Lung microvascular endothelial cell (primary cell): ENCODE measurements at regions not wholly inside any gene's neighbourhood (a gene's known extent, or its start where the extent isn't known, plus 50 kb on each side); places are given as distances from the start of the nearest gene placed in this dataset.

Experiments used
- DNase-seq, 2 donors: peaks; one replicate each; pipeline versions ENCODE4 v3.0.0 to v3.0.0-alpha.2; 2010; ENCODE audit warnings: low read depth in 2 of 2

DNA sequence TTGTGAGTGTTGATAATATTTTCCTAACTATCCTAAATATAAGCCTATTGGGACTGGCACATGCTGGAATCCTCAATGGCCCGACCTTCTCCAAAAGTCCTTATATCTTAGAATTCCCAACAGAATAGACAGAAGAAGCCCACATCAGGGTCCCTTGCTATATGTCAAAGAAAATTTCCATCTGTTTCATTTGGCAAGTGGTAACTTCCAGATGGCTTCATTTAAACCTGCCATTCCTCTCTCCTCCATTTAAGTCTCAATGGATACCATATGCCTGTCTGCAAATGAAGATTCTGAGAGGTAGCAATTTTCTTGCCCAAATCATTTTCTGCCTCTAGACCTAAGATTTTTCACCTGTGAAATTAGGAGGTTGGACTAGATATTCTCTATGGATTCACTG, 73.1 kb upstream of the KCNA4 start:
- no peak for DNase-seq

DNA sequence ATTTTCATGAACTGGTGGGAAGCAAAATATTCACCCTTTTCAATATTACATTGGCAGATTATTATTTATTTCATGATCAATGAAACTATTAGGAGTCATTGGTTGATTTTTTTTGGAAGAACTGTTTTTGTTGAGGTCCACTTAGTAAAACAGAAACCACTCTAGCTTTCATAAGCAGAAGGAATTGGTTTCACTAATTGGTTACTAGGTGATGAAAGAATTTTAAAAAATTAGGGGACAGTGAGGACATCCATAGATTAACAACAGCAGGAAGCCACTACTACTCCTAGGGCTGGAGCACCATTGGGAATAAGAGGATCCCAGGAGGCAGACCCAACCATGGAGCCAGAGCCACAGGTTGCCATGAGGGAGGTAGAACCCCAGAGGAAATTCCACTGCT, 74.4 kb upstream of the KCNA4 start:
- no peak for DNase-seq

DNA sequence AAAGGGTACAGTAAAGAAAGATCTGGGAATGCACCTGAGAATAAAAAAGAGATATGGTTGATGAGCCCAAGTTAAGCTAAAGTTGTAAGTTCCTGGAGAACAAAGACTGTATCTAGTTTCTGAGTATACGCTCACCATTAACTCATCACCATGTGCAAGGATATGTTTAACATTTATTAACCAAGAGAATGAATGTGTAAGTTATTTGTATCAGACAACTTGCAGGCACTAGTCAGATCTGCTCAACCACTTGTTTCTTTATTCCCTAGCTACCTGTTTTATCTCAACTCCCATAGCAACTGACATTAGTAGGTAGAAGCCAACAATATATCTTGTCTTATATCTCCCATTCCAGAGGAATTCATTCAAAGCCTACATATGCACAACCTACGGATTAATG, 74.9 kb upstream of the KCNA4 start:
- DNase-seq = no peak

DNA sequence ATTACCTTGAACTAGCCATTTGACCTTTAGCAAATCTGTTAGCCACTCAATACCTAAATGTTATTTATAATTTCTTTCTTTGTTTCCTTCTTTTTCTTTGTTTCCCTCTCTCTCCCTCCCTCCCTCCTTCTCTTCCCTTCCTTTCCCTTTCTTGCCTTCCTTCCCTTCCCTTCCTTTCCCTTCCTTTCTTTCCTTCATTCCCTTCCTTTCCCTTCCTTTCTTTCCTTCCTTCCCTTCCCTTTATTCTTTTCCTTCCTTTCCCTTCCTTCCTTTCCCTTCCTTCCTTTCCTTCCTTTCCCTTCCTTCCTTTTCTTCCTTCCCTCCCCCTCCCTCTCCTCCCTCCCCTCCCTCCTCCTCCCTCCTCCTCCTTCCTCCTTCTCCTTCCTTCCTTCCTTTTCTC, 75.7 kb upstream of the KCNA4 start:
- DNase-seq = no peak

DNA sequence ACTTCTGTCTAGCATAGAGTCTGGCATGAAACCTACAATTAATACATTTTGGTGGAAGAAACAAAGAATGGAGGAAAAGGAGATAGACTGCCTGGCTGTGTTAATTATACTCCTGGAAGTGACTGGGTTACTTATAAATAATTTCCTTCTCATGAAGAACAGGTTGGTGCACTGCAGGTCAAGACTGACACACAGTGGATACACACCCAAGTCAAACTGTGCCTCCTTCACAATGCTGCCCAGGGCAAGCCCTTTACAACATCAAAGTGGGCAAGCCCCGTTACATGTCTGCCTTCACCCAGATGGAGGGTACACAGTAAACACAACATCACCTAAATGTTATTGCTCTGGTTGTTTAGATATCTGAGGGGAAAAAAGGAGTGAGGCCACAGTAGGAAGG, 83.7 kb upstream of the KCNA4 start:
- DNase-seq = no peak

DNA sequence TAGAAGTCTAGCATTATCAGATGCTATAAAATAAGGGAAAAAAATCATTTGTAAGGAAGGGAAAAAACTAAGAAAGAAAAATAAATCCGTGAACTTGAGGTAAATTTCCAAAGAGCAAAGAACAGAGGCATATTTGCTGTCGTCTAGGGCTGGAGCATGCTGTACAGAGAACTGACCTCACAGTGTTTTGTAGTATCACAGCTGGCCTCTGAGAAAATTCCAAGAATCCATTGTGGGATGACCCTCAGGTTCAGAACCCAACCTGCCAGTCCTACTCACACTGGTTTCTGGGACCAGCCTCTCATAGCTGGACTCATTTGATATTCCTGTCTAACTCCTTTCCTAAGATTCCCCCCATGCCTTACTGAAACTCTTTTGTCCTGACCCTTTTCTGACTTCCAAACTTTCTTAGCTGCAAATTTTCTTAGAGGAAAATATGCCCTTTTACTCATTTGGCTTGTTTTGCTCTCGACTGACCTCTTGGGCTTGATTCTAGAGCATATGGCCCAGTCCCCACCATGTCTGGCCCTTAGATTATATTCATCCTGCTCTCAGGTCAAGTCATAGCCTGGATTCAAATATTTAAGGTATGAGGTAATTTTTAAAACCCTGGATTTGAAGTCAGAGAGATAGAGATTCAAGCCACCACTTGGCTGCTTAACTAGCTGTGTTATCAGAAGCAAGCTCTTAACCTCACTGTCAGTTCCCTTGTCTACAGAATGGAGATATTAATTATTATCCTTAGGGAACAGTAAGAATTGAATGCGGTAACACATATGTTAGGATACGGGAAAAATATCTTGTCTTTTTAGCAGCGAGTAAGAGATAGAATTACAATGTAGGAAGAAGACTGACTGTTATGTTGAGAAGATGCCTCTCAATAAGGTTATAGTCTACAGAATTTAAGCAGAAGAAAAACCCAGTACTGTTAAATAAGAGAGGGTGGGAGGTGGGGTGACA, 89.7 kb upstream of the KCNA4 start:
- no peak for DNase-seq

DNA sequence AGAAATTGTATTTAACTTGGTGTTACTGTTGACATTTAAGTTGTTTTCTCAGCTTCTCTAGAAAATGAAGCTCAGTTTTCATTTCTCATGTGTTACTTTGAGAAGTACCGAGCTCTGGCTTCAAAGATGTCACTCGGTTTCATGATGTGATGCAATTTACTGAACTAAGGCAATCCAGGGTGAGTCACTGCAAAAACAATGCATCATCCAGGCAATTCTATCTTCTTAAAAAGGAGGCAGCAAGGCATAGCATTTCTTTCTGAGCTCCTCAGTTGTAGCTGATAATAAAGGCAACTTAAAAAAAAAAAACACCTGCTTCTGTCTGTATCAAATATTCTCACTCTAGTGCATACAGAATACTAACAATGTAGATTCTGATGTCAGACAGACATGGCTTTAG, 91.1 kb upstream of the KCNA4 start:
- no peak for DNase-seq

DNA sequence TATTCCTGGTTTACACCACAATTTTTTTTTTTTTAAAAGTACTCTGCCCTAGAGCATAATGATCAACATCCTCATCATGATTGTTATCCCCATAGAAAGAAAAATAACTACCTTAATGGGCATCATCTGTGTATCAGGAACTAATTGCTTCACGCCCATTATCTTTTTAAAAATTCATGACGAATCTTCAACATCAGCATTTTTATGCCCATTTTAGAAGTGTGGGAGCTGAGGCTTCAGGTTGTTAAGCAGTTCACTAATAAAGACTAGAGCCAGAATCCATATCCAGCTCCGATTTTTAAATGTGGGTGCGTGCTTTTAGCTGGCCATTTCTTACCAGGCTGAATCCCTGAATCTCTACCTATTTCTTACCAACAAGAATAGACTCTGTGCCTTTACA, 92.9 kb upstream of the KCNA4 start:
- no peak for DNase-seq

DNA sequence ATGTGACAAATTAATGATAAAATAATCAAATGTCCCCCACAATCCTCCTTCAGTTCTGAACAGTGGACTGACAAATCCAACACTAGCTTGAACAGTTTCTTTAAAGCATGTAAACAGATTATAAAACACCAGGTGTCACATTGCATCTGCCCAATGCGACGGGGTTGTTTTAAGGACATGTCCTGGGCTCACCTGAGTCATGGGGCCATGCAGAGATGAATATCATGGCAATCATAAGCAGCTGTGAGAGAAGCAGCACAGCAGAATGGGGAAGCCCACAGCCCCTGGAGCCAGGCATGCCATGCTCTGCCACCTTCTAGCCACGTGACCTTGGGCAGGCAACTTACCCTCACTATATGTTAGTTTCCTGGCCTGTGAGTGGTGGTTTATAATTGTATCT, 93.9 kb upstream of the KCNA4 start:
- no peak for DNase-seq

DNA sequence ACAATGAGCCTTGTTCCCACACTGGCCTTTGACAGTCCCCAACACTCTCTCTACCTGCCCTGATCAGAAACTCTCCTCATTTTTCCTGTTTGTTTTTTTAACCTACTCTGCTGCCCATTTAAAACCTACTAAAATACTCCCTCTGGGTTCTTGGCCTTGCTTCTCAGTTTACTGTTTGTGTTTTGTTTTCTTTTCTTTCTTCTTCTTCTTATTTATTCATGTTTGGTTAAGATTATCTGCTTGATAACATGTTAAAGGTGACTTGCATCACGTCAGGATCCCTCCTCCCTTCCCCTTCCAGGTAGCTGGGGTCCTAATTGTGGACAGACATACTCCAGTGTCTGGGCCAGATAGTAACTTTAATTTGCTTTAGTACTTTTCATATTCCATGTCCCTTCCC, 95.0 kb upstream of the KCNA4 start:
- DNase-seq = no peak

DNA sequence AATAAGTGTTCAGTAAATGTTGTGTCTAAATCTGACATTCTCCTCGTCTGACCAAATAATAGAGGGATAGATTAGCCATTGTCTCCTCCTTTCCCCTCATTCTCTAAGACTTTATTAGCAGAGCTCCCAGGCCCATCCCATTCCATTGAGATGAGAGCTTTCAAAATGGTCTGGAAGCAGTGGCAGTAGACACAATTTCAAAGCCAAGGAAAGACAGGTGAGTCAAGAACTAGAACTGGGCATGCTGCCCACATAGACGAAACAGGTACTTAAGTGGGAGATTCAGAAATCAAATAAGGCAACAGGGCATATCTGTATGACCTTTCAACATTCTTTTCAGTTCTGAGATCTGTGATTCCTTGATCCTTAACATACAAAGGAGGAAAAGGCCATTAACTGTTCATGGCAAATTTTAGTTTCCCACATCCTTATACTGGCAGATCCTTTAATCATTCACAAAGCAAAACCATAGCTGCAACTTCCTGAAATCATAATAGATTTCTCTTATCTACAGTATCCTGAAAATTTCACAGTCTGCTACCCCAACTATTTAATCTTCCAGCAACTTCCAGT, 96.6 kb upstream of the KCNA4 start:
- no peak for DNase-seq

DNA sequence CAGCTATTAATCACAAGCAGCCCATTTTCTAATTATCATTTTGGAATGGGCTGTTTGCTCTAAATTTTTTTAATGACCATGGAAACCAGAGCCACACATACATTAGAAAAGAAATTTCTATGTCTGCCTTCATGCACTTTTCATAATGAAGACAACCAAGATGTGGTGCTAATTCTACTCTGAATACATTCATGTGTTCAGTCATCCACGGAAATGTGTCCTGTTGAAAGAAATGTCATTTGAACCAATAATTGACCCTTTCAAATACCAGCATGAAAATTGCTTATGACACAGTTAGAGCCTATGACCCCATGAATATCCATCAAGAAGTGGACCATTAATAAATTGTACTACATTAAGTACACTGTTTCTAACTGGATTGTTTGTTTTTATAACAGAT, 99.7 kb upstream of the KCNA4 start:
- DNase-seq = no peak

DNA sequence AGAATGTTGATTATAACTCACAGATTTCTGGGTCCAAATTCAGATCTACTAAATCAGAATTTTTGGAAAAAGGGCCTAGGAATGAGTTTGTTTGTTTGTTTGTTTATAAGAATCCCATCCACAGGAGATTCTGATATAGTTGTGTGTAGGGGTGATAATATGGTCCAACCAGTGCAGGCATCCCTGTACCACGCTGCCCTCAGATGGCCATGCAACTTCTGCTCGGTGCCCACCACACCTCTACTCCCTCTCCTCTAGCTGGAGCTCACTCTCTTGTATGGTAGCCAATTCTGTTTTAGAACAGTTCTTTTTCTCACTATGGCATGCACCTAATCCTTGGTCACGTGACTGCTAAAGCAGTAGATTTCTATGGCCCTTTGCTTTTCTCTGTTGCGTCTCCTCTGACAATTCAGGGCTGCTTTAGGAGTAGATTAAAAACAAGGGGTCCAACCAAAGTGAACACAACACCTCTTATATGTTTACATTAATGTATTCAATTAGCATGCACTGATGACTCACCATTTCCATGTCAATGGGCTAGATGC, 103.3 kb upstream of the KCNA4 start:
- no peak for DNase-seq

DNA sequence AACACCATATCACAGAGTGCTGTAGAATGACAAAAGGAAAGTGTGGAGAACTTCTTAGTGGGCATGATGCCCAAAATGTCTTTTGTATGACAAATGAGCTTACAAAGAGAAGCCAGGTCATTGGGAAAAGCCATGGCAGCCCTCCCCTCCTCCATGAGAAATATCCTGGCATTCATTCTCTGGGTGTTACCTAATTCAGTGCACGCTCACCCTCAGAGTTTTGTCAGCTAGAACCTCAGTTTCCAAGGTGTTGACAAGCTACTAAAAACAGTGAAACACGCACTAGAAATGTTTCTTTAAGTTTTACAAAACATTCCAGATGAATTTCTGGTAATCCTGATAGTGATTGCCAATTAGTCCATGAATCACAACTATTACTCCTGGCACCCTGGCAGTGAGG, 105.4 kb upstream of the FSHB start:
- no peak for DNase-seq

DNA sequence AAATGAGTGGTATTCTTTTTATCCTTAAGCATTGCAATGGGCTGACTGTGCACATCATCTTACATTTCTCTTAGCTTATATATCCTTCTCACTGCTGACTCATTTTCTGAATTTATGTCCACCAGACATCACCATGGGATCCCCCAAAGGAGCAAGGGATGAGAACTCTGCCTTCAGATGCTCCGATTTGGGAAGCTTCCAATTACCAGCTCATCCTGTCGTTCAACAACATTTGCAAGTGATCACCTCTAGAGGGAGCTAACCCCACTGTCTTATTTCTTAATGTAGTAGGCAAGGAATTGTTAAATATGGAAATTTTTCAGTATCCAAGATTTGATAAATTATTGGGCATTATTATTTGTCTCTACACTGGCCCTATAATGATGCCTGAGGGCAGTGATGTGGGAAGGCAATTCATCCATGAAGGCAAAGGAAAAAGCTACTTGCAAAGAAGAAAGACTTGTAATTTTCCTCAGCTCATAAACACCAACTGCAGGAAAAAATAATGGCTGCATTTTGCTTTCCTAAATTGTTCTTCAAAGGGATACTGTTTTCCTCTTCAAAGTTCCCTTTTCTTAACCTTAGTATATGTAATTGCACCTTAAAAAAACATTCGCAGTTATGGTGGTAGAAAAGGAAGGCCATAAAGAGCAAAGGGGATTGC, 102.4 kb upstream of the FSHB start:
- peak; percentile 39 to 43 for DNase-seq

DNA sequence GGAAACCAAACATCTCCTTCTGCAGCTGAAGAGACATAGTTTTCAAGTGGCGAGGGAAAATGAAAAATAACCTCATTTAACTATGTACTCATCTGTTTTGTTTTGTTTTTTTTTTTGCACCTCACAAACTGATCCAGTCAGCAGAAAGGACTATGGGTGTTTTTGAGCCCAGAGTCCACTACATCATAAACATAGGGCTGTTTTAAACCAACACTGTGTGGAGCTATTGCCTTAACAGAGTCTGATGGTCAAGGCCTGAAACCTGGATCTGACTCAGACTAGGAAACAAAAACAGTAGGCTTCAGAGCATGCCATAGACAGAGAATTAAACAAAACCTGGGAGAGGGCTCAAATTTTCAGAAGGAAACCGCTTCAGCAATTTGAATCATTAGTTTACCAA, 99.3 kb upstream of the FSHB start:
- DNase-seq = no peak

DNA sequence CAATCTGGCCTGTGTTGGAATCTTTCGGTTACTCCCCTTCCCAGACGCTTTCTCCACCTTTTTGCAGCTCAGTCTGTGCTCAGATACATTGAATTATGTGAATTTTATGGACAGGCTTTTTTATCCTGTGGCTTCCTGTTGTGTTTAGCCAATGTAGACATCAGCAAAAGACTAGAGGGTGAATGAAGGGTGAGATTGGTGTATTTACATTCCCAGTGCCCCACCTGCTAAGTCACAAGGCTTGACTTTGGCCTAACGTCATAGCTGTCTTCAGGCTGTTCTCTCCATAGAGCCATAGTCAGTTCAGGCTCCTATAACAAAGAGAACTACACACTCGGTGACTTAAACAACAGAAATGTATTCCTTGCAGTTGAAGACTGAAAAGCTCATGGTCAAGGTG, 97.5 kb upstream of the FSHB start:
- DNase-seq = no peak

DNA sequence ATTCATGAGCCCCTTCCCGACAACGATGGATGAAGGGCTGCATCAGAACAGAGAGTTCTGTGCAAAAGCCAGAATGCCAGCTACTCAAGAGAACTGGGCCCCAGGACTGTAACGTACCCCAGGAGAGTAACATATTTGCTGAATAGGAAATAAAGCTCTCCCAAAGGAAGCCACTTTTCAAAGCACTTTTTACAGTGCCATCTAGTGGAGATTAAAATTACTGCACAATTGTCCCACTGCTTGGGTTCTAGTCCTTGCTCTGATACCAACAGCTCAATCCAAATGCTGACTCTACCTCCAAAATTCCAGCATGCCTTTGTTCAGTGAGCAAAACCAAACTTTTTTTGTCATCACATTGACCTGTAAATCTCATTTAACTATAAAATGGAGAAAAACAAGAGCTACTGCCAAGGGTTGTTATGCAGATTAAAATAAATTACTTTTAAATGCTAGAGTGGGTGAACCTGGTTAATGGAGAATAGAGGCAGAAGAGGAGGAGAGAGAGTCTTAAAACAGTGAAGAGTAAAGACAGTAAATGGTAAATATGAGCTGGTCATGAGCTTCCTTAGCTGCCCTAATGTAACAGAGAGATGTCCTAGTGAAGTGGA, 87.6 kb upstream of the FSHB start:
- peak; percentile 33 to 34 for DNase-seq

DNA sequence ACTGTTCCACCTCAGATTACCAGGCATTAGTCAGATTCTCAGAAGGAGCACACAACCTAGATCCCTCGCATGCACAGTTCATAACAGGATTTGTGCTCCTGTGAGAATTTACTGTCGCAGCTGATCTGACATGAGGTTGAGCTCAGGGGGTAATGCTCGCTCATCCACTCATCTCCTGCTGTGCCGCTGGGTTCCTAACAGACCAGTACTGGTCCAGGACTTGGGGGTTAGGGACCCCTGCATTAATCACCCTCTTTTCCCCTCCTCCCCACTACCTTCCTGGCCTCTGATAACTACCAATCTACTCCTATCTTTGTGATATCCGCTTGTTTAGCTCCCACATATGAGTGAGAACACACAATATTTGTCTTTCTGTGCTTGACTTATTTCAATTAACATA, 83.5 kb upstream of the FSHB start:
- DNase-seq = no peak

DNA sequence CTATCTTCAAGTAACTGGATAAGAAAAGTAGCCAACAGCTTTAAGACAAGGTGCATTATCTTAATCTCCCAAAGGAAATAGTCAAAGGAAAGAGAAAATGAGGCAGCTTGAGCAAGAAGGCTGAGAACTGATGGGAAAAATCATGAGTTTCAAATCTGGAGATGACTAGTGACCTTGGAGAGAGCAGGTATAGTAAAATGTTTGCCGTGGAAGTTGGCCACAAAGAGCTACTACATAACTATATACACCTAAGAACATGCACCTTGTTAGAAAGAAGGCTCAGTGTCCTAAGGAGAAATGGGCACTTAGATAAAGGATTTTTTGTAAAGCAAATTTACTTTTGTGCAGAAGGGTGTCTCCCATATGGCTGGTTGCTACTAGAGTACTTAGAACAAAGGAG, 80.8 kb upstream of the FSHB start:
- no peak for DNase-seq

DNA sequence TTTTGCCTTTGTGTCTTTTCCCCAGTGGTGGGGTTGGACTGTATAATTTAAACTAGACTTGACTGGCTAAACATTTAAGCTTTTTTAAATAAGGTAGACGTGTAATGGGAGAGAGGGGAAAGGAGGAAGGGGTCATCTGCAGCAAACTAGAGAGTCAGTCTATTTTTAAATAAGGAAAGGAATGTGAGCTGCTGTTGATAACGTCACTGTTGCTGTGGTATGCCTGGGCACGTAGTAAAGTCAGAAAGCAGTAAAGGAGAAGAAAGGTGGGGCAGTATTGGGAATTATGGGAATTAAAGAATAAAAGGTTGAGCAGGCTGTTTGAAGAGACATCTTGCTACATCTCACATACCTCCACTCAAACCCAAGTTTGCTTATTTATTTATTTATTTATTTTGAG, 80.4 kb upstream of the FSHB start:
- no peak for DNase-seq

DNA sequence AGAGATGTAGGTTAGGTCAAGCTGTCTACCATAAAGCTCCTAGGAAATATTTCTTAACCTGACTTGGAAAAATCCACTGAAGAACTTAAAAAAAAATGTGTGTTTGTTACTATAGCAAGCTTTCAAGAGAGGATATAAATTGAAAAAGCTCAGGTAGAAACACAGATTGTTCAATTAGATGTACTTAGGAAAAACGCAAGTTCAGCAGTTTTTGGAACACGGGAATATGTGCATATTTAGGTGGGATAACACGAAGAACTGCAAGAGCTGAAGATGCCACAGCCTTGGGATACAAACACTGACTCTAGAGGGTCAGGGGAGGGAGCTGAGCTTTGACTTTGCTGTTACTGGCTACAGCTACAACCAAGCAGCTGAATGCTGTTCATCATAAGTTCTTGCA, 77.8 kb upstream of the FSHB start:
- DNase-seq = no peak
